LNCaP clone FGC (cell line): ENCODE measurements at regions not wholly inside any gene's neighbourhood (a gene's known extent, or its start where the extent isn't known, plus 50 kb on each side); places are given as distances from the start of the nearest gene placed in this dataset.

Experiments used
- DNase-seq: peaks from one replicate; pipeline ENCODE4 v3.0.0-alpha.2; 2011; ENCODE audit warnings: low read depth
- H3K4me3 ChIP-seq: 2 replicates; pipeline ENCODE4 v1.5.1; 2011; ENCODE audit warnings: mild to moderate bottlenecking, low read depth, low read length, control low read depth
- CTCF ChIP-seq: IDR thresholded peaks from 2 replicates; pipeline ENCODE4 v1.5.1; 2012; ENCODE audit warnings: mild to moderate bottlenecking; ENCODE audit not compliant: control insufficient read depth, insufficient read depth; ENCODE audit errors: extremely low read depth

- DNase-seq: no peak
- TF ChIP-seq CTCF: peak; percentile 50
- no peak overlapping the region for H3K4me3 ChIP-seq
Observed at GRCh38 chr4:17173300-17173699, 274.9 kb upstream of the LDB2 start.

GRCh38 chr4:17170131-17170530, 271.7 kb upstream of the LDB2 start:
- H3K4me3 ChIP-seq: no peak overlapping the region
- TF ChIP-seq CTCF: no peak
- DNase-seq: no peak

GRCh38 chr4:17169699-17170098, 271.3 kb upstream of the LDB2 start:
- no peak for DNase-seq
- no peak overlapping the region for H3K4me3 ChIP-seq
- TF ChIP-seq CTCF: no peak

GRCh38 chr4:17168571-17168970, 270.1 kb upstream of the LDB2 start:
- no peak for TF ChIP-seq CTCF
- no peak overlapping the region for H3K4me3 ChIP-seq
- DNase-seq: no peak

GRCh38 chr4:17166954-17167353, 268.5 kb upstream of the LDB2 start:
- H3K4me3 ChIP-seq: no peak overlapping the region
- no peak for TF ChIP-seq CTCF
- DNase-seq: no peak

GRCh38 chr4:17165286-17165685, 266.8 kb upstream of the LDB2 start:
- DNase-seq: no peak
- no peak for TF ChIP-seq CTCF
- H3K4me3 ChIP-seq: no peak overlapping the region

- H3K4me3 ChIP-seq: no peak overlapping the region
- TF ChIP-seq CTCF: no peak
- DNase-seq: no peak
Observed at GRCh38 chr4:17164666-17165065, 266.2 kb upstream of the LDB2 start.
